ENCODE measurements at regions not wholly inside any gene's neighbourhood (a gene's known extent, or its start where the extent isn't known, plus 50 kb on each side); places are given as distances from the start of the nearest gene placed in this dataset.

GRCh38 chr5:102130890-102131289 lies 165.2 kb downstream of the SLCO4C1 start:
- no peak for ATAC-seq

GRCh38 chr5:102130386-102130785 lies 165.7 kb downstream of the SLCO4C1 start:
- Histone ChIP-seq H2AFZ (ENCODE audit: low read length) (no peak overlapping the region), H3K79me2 (ENCODE audit: insufficient read depth, low read length) (no peaks in the 10 kb centered on the region), H3K9ac (ENCODE audit: insufficient read depth, low read depth, low read length) (no peak overlapping the region), H3K27ac (ENCODE audit: extremely low read length, insufficient read depth, low read length) (no peak overlapping the region), H3K9me3 (ENCODE audit: low read length) (no peaks in the 10 kb centered on the region), H3K36me3 (replicated peaks in 1 of 2; ENCODE audit: control insufficient read depth in 1 of 2, insufficient read depth in 2 of 2, low read length in 2 of 2) (no peaks in the 10 kb centered on the region), H3K4me1 (ENCODE audit: insufficient read depth, low read length) (no peaks in the 10 kb centered on the region), H3K4me2 (ENCODE audit: low read depth, low read length) (no peak overlapping the region), H4K20me1 (ENCODE audit: insufficient read depth, low read length) (no peaks in the 10 kb centered on the region), H3K4me3 (replicated peaks in 1 of 3; ENCODE audit: insufficient read depth in 1 of 3, low read depth in 2 of 3, low read length in 3 of 3) (no peak overlapping the region), H3K27me3 (ENCODE audit: control insufficient read depth in 1 of 2, insufficient read depth in 2 of 2, low read length in 2 of 2) (no peaks in the 10 kb centered on the region; a peak in 1 of 5 replicates)
- CTCF ChIA-PET (ENCODE audit: low intra/inter-chr PET ratio, low total read pairs): no interaction called here
- ATAC-seq (no peak), DNase-seq (ENCODE audit: low spot score) (no peak), FAIRE-seq (no peak)
- no TSS peak for BruUV-seq (replicated peaks)
- POLR2A ChIA-PET: no interaction called here
- in situ Hi-C loops (cut with HindIII; ENCODE audit: extremely low pct_ligation_motif_present, low pct_unique_long_range_greater_than_20kb): no loop called here
- TF ChIP-seq PHF5A (CRISPR knock-in tag; IDR thresholded peaks at IDR 0.05; ENCODE audit: low read depth, unreplicated experiment) (no peak), ZNF3 (CRISPR knock-in tag; IDR thresholded peaks at IDR 0.05) (no peak), ZNF574 (CRISPR knock-in tag; IDR thresholded peaks at IDR 0.05) (no peak), CHD2 (IDR thresholded peaks at IDR 0.05; ENCODE audit: low read depth, low read length) (no peak), ZNF512 (CRISPR knock-in tag; IDR thresholded peaks at IDR 0.05) (no peak), ZSCAN22 (CRISPR knock-in tag; IDR thresholded peaks at IDR 0.05) (no peak), ETS1 (CRISPR knock-in tag; IDR thresholded peaks at IDR 0.05) (no peak), RFX5 (IDR thresholded peaks at IDR 0.05; ENCODE audit: low read depth, low read length) (no peak), TOPORS (CRISPR knock-in tag; IDR thresholded peaks at IDR 0.05) (no peak), SMARCE1 (IDR thresholded peaks at IDR 0.05; ENCODE audit: borderline replicate concordance) (no peak)
- WGBS (ENCODE audit: low lambda C conversion rate): 58% methylated on average over 5 of the region's 5 CpGs
- intact Hi-C loops (cut with micrococcal nuclease; ENCODE audit: unreplicated experiment): no loop called here

More at GRCh38 chr5:102130890-102131289, 165.2 kb downstream of the SLCO4C1 start:
- ChIA-PET CTCF (ENCODE audit: low intra/inter-chr PET ratio, low total read pairs) (no interaction called here), POLR2A (no interaction called here)
- no TSS peak for BruUV-seq (replicated peaks)
- Histone ChIP-seq H3K27ac (ENCODE audit: extremely low read length, insufficient read depth, low read length) (no peak overlapping the region), H3K4me1 (ENCODE audit: insufficient read depth, low read length) (no peaks in the 10 kb centered on the region), H3K79me2 (ENCODE audit: insufficient read depth, low read length) (no peaks in the 10 kb centered on the region), H4K20me1 (ENCODE audit: insufficient read depth, low read length) (no peaks in the 10 kb centered on the region), H3K4me3 (replicated peaks in 1 of 3; ENCODE audit: insufficient read depth in 1 of 3, low read depth in 2 of 3, low read length in 3 of 3) (no peak overlapping the region), H3K4me2 (ENCODE audit: low read depth, low read length) (no peak overlapping the region), H3K9ac (ENCODE audit: insufficient read depth, low read depth, low read length) (no peak overlapping the region), H3K9me3 (ENCODE audit: low read length) (no peaks in the 10 kb centered on the region), H3K36me3 (replicated peaks in 1 of 2; ENCODE audit: control insufficient read depth in 1 of 2, insufficient read depth in 2 of 2, low read length in 2 of 2) (no peaks in the 10 kb centered on the region), H3K27me3 (ENCODE audit: control insufficient read depth in 1 of 2, insufficient read depth in 2 of 2, low read length in 2 of 2) (no peaks in the 10 kb centered on the region; a peak in 1 of 5 replicates), H2AFZ (ENCODE audit: low read length) (no peak overlapping the region)
- TF ChIP-seq ZNF180 (CRISPR knock-in tag; IDR thresholded peaks at IDR 0.05; ENCODE audit: borderline replicate concordance, low read depth) (no peak), PRMT3 (CRISPR knock-in tag; IDR thresholded peaks at IDR 0.05; ENCODE audit: borderline replicate concordance, low read depth) (no peak)
- in situ Hi-C loops (cut with HindIII; ENCODE audit: extremely low pct_ligation_motif_present, low pct_unique_long_range_greater_than_20kb) (no loop called here), intact Hi-C loops (cut with micrococcal nuclease; ENCODE audit: unreplicated experiment) (no loop called here)
- 73% methylated on average over 3 of the region's 3 CpGs for WGBS (ENCODE audit: low lambda C conversion rate)
- DNase-seq (ENCODE audit: low spot score) (no peak), FAIRE-seq (no peak)
